Endodermal cell (in vitro differentiated cells): ENCODE measurements at regions not wholly inside any gene's neighbourhood (a gene's known extent, or its start where the extent isn't known, plus 50 kb on each side); places are given as distances from the start of the nearest gene placed in this dataset.
A peak's percentile ranks its signal among the peaks of the same experiment; 100 is the strongest.

Source experiments
- DNase-seq: peaks from one replicate; pipeline ENCODE4 v3.0.0-alpha.2; 2017
- H3K27ac ChIP-seq: 2 replicates; pipeline ENCODE4 v1.5.1; 2013; ENCODE audit warnings: mild to moderate bottlenecking, low read depth, low read length, moderate library complexity
- H3K27me3 ChIP-seq: 2 replicates; pipeline ENCODE4 v1.6.1; 2013; ENCODE audit warnings: mild to moderate bottlenecking, low read length, moderate library complexity; ENCODE audit not compliant: insufficient read depth, control insufficient read depth, poor library complexity, severe bottlenecking
- H3K36me3 ChIP-seq: 2 replicates; pipeline ENCODE4 v1.7.0; 2013; ENCODE audit warnings: mild to moderate bottlenecking, low read length, moderate library complexity; ENCODE audit not compliant: control insufficient read depth, insufficient read depth
- H3K4me1 ChIP-seq: one replicate; pipeline ENCODE4 v1.7.0; 2013; ENCODE audit warnings: low read length; ENCODE audit not compliant: control insufficient read depth, insufficient read depth
- H3K4me3 ChIP-seq: 2 replicates; pipeline ENCODE4 v1.5.1; 2013; ENCODE audit warnings: mild to moderate bottlenecking, low read length, moderate library complexity
- H3K9ac ChIP-seq: 2 replicates; pipeline ENCODE4 v1.6.1; 2013; ENCODE audit warnings: mild to moderate bottlenecking, low read length, moderate library complexity; ENCODE audit not compliant: poor library complexity, severe bottlenecking; ENCODE audit errors: extremely low read depth
- H3K9me3 ChIP-seq: 2 replicates; pipeline ENCODE4 v1.6.1; 2013; ENCODE audit warnings: mild to moderate bottlenecking, low read length, moderate library complexity; ENCODE audit not compliant: control insufficient read depth
- H3K27ac Mint-ChIP-seq: 2 replicates; pipeline ENCODE4 v1.8.0; 2020; ENCODE audit warnings: mixed read lengths
- H3K27me3 Mint-ChIP-seq: 2 replicates; pipeline ENCODE4 v1.8.0; 2021; ENCODE audit warnings: mild to moderate bottlenecking, mixed read lengths; ENCODE audit not compliant: insufficient read depth
- H3K36me3 Mint-ChIP-seq: 2 replicates; pipeline ENCODE4 v1.8.0; 2020; ENCODE audit warnings: low read depth, mixed read lengths
- H3K4me1 Mint-ChIP-seq: 2 replicates; pipeline ENCODE4 v1.8.0; 2020; ENCODE audit warnings: mixed read lengths
- H3K4me3 Mint-ChIP-seq: 2 replicates; pipeline ENCODE4 v1.8.0; 2020; ENCODE audit warnings: mild to moderate bottlenecking, moderate library complexity, mixed read lengths
- H3K9me3 Mint-ChIP-seq: 2 replicates; pipeline ENCODE4 v1.8.0; 2020; ENCODE audit warnings: mild to moderate bottlenecking, mixed read lengths
- WGBS, 2 experiments: methylation state at CpG; one replicate each; pipeline versions ENCODE4 v1.1.5 to v1.1.7; 2013; ENCODE audit warnings: missing lambda C conversion rate in 2 of 2, mixed read lengths in 1 of 2; ENCODE audit not compliant: insufficient coverage in 1 of 2, insufficient read length in 1 of 2; 5-methylcytosine and 5-hydroxymethylcytosine counted together
- TF ChIP-seq, protein P1 (sequence below): fragments of 200-600 bp; sonication (generic); conservative IDR thresholded peaks from 2 replicates; pipeline ENCODE4 v1.5.0; 2021; ENCODE audit warnings: antibody characterized with exemption, mild to moderate bottlenecking

DNA sequence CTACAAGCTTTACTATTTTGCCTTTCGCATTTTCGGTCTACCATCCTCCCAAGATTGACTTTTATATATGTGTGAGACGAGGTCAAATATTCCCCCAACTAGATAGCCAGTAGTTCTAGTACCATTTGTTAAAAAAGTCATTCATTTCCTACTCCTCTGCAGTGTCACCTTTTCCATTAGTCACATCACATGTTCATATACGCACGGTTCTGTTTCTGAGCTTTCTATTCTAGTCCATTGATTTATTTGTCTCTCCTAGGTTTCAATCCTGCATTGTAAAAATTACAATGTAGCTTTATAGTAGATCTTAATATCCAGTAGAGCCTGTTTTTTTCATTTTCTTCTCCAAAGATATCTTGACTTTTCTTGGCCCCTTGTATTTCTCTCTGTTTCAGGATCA lies 528.7 kb upstream of the TRPC7 start:
- Mint-ChIP-seq H3K4me1 (peaks cover 11% of the 10 kb centered on the region), H3K27ac (no peak overlapping the region), H3K27me3 (no peaks in the 10 kb centered on the region), H3K36me3 (no peaks in the 10 kb centered on the region), H3K4me3 (no peak overlapping the region), H3K9me3 (peaks cover 10% of the 10 kb centered on the region)
- Histone ChIP-seq H3K27ac (no peak overlapping the region), H3K4me1 (no peaks in the 10 kb centered on the region), H3K9ac (no peak overlapping the region), H3K4me3 (no peak overlapping the region), H3K9me3 (peaks cover 10% of the 10 kb centered on the region), H3K27me3 (no peaks in the 10 kb centered on the region), H3K36me3 (no peaks in the 10 kb centered on the region)
- TF ChIP-seq, protein P1, sequence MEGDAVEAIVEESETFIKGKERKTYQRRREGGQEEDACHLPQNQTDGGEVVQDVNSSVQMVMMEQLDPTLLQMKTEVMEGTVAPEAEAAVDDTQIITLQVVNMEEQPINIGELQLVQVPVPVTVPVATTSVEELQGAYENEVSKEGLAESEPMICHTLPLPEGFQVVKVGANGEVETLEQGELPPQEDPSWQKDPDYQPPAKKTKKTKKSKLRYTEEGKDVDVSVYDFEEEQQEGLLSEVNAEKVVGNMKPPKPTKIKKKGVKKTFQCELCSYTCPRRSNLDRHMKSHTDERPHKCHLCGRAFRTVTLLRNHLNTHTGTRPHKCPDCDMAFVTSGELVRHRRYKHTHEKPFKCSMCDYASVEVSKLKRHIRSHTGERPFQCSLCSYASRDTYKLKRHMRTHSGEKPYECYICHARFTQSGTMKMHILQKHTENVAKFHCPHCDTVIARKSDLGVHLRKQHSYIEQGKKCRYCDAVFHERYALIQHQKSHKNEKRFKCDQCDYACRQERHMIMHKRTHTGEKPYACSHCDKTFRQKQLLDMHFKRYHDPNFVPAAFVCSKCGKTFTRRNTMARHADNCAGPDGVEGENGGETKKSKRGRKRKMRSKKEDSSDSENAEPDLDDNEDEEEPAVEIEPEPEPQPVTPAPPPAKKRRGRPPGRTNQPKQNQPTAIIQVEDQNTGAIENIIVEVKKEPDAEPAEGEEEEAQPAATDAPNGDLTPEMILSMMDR, result no peak
- DNase-seq, result no peak
- 82 to 85% methylated on average over 5 of the region's 5 CpGs for WGBS, 2 experiments

DNA sequence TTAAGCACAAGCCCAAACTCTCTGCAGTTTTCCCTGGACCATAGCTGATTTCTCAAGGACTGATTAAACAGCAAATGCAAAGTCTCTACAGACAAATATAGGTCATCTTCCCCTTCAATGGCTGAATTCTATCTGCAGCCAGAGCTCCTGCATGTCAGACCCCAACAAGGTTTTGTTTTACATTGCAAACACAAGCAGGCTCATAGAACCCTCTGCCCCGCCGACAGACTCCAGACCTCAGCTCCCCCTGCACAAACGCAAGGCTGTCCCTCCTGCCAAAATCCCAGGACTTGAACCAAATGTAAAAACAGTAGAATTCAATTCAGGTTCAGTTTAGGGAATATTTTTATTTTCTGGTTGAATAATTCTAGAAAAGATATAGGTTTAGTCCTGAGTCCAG lies 526.7 kb upstream of the TRPC7 start:
- WGBS, 2 experiments, result 67% methylated on average over 3 of the region's 3 CpGs; no CpG with 5 or more reads in 1 of the 2 experiments
- TF ChIP-seq, protein P1, result no peak
- H3K9ac ChIP-seq, result no peak overlapping the region
- no peak overlapping the region for H3K27ac ChIP-seq
- H3K27ac Mint-ChIP-seq, result no peak overlapping the region
- no peaks in the 10 kb centered on the region for H3K27me3 ChIP-seq
- H3K9me3 Mint-ChIP-seq, result peaks cover 2% of the 10 kb centered on the region
- no peak for DNase-seq
- H3K9me3 ChIP-seq, result no peaks in the 10 kb centered on the region
- no peaks in the 10 kb centered on the region for H3K4me1 ChIP-seq
- peaks cover 11% of the 10 kb centered on the region for H3K4me1 Mint-ChIP-seq
- no peak overlapping the region for H3K4me3 Mint-ChIP-seq
- no peaks in the 10 kb centered on the region for H3K36me3 Mint-ChIP-seq
- H3K36me3 ChIP-seq, result no peaks in the 10 kb centered on the region
- H3K4me3 ChIP-seq, result no peak overlapping the region
- H3K27me3 Mint-ChIP-seq, result no peaks in the 10 kb centered on the region

DNA sequence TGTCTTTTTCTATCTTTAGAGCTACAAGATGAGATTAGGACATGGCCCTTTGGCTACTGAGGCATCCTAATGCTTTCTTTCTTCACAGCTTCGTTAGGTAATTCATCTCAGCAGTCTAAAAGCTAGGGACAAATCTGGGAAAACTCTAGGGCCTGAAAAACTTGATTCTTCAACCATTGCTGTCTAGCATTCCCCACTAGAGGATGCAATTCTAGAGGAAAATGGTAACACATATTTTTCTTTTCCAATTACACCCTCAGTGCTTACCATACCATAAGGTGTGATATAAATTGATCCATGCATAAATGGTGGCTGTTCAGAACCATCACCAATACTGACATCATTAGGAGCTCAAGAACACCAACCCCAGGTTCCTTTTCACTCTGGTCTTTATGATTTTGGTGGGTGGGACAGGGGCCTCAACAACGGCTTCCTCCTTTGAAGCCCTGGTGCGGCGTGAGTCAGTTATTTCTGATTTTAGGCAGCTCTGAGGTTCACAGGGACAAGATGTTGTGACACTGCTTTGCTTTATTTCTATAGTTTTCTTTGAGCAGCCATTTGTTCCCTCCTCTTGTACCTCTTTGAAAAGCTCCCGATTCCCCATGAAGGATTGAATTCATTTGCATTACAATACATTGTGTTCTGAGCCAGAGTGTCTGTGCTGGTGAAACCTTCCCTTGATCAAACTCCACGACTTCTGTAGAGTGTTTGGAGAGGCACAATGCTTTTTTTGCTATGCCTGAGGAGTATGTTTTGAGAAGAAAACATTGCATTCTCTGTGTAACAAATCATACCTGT lies 526.0 kb upstream of the TRPC7 start:
- Histone ChIP-seq H3K27ac (peak overlapping the region; percentile 21), H3K9ac (no peak overlapping the region), H3K36me3 (no peaks in the 10 kb centered on the region), H3K9me3 (no peaks in the 10 kb centered on the region), H3K27me3 (no peaks in the 10 kb centered on the region), H3K4me3 (no peak overlapping the region), H3K4me1 (no peaks in the 10 kb centered on the region)
- no peaks in the 10 kb centered on the region for H3K36me3 Mint-ChIP-seq
- 56 to 57% methylated on average over 5 to 6 of the region's 6 CpGs for WGBS, 2 experiments
- TF ChIP-seq, protein P1, result peak; percentile 33
- DNase-seq, result no peak
- H3K27ac Mint-ChIP-seq, result no peak overlapping the region
- H3K27me3 Mint-ChIP-seq, result no peaks in the 10 kb centered on the region
- H3K4me1 Mint-ChIP-seq, result peaks cover 11% of the 10 kb centered on the region
- H3K4me3 Mint-ChIP-seq, result no peak overlapping the region
- H3K9me3 Mint-ChIP-seq, result peaks cover 2% of the 10 kb centered on the region
